HCT116 (cell line): ENCODE measurements at regions not wholly inside any gene's neighbourhood (a gene's known extent, or its start where the extent isn't known, plus 50 kb on each side); places are given as distances from the start of the nearest gene placed in this dataset.

ENCODE experiments used
- EZH2 ChIP-seq: fragments of 200-600 bp; sonication (generic); IDR thresholded peaks from 2 replicates; pipeline ENCODE4 v1.6.1; 2017; ENCODE audit warnings: antibody characterized with exemption, mixed run types
- MAX ChIP-seq: IDR thresholded peaks from 2 replicates; pipeline ENCODE4 v1.6.1; 2012
- POLR2AphosphoS5 ChIP-seq: IDR thresholded peaks from 2 replicates; pipeline ENCODE4 v1.6.1; 2011; ENCODE audit warnings: mild to moderate bottlenecking, low read depth, low read length, moderate library complexity
- REST ChIP-seq: IDR thresholded peaks from 2 replicates; pipeline ENCODE4 v1.6.1; 2012; ENCODE audit warnings: low read depth
- SIN3A ChIP-seq: IDR thresholded peaks from 2 replicates; pipeline ENCODE4 v1.6.1; 2012; ENCODE audit warnings: low read depth
- SP1 ChIP-seq: IDR thresholded peaks from 2 replicates; pipeline ENCODE4 v1.6.1; 2012; ENCODE audit warnings: low read depth
- SRF ChIP-seq: IDR thresholded peaks from 2 replicates; pipeline ENCODE4 v1.6.1; 2012; ENCODE audit warnings: low read depth
- ZFX ChIP-seq: fragments of 450-650 bp; IDR thresholded peaks from 2 replicates; pipeline ENCODE4 v1.6.1; 2017
- ZNF274 ChIP-seq: fragments of 200-500 bp; sonication (Bioruptor generic); IDR thresholded peaks from 2 replicates; pipeline ENCODE4 v1.6.1; 2014; ENCODE audit warnings: mild to moderate bottlenecking, low read depth, low read length, inconsistent platforms
- TF ChIP-seq, protein P1 (sequence below), 3 experiments: fragments of 200-600 bp in 1 of 3; sonication (generic) in 1 of 3; IDR thresholded peaks in 2 of 3; conservative IDR thresholded peaks in 1 of 3; 2 replicates each; pipeline ENCODE4 v1.5.1; 2012 to 2017; ENCODE audit warnings: low read depth in 2 of 3, low read length in 2 of 3, antibody characterized with exemption in 1 of 3, borderline replicate concordance in 1 of 3, control low read depth in 1 of 3, mild to moderate bottlenecking in 1 of 3, mixed read lengths in 1 of 3, mixed run types in 1 of 3, moderate library complexity in 1 of 3; ENCODE audit not compliant: insufficient read depth in 1 of 3
- TF ChIP-seq, protein P2 (sequence below): IDR thresholded peaks from 2 replicates; pipeline ENCODE4 v1.6.1; 2011; ENCODE audit warnings: mild to moderate bottlenecking, low read length, moderate library complexity; ENCODE audit not compliant: insufficient replicate concordance; ENCODE audit errors: extremely low read depth

- TF ChIP-seq, protein P1, sequence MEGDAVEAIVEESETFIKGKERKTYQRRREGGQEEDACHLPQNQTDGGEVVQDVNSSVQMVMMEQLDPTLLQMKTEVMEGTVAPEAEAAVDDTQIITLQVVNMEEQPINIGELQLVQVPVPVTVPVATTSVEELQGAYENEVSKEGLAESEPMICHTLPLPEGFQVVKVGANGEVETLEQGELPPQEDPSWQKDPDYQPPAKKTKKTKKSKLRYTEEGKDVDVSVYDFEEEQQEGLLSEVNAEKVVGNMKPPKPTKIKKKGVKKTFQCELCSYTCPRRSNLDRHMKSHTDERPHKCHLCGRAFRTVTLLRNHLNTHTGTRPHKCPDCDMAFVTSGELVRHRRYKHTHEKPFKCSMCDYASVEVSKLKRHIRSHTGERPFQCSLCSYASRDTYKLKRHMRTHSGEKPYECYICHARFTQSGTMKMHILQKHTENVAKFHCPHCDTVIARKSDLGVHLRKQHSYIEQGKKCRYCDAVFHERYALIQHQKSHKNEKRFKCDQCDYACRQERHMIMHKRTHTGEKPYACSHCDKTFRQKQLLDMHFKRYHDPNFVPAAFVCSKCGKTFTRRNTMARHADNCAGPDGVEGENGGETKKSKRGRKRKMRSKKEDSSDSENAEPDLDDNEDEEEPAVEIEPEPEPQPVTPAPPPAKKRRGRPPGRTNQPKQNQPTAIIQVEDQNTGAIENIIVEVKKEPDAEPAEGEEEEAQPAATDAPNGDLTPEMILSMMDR (IDR thresholded peaks at IDR 0.05 in 2 of 3, conservative IDR thresholded peaks at IDR 0.05 in 1 of 3; ENCODE audit: borderline replicate concordance in 1 of 3, insufficient read depth in 1 of 3, low read depth in 2 of 3, low read length in 2 of 3): no peak
- TF ChIP-seq POLR2AphosphoS5 (no peak), SRF (no peak), EZH2 (no peak), ZNF274 (no peak), REST (no peak), MAX (no peak), ZFX (no peak), SP1 (no peak), SIN3A (no peak)
- TF ChIP-seq, protein P2, sequence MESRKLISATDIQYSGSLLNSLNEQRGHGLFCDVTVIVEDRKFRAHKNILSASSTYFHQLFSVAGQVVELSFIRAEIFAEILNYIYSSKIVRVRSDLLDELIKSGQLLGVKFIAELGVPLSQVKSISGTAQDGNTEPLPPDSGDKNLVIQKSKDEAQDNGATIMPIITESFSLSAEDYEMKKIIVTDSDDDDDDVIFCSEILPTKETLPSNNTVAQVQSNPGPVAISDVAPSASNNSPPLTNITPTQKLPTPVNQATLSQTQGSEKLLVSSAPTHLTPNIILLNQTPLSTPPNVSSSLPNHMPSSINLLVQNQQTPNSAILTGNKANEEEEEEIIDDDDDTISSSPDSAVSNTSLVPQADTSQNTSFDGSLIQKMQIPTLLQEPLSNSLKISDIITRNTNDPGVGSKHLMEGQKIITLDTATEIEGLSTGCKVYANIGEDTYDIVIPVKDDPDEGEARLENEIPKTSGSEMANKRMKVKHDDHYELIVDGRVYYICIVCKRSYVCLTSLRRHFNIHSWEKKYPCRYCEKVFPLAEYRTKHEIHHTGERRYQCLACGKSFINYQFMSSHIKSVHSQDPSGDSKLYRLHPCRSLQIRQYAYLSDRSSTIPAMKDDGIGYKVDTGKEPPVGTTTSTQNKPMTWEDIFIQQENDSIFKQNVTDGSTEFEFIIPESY: no peak
Observed at GRCh38 chr20:7829776-7830175, 110.5 kb downstream of the HAO1 start.
